Loucy (cell line): ENCODE measurements at regions not wholly inside any gene's neighbourhood (a gene's known extent, or its start where the extent isn't known, plus 50 kb on each side); places are given as distances from the start of the nearest gene placed in this dataset.

Experiments used
- CTCF ChIP-seq: fragments of 200-600 bp; sonication (generic); conservative IDR thresholded peaks from 2 replicates; pipeline ENCODE4 v1.5.1; 2014; ENCODE audit warnings: mild to moderate bottlenecking, antibody characterized with exemption, low read length
- EZH2phosphoT487 ChIP-seq: fragments of 200-600 bp; IDR thresholded peaks from 2 replicates; pipeline ENCODE4 v1.6.1; 2018; ENCODE audit warnings: antibody characterized with exemption, mild to moderate bottlenecking, moderate library complexity, borderline replicate concordance

- TF ChIP-seq CTCF: no peak
- TF ChIP-seq EZH2phosphoT487: no peak
Measured at GRCh38 chr11:25527841-25528240, 804.1 kb upstream of the ANO3 start.
